WTC11 (cell line): ENCODE measurements at regions not wholly inside any gene's neighbourhood (a gene's known extent, or its start where the extent isn't known, plus 50 kb on each side); places are given as distances from the start of the nearest gene placed in this dataset.

ENCODE experiments used
- ATAC-seq: fragments of 200-7000 bp; cut with Tn5 transposase; 2 replicates; pipeline ENCODE4 v1.10.0; 2021; ENCODE audit warnings: mild to moderate bottlenecking, moderate library complexity
- CTCF ChIA-PET: fragments of 300-600 bp; sonication (Branson Sonifier 250); formaldehyde crosslinking; loops from one replicate; lab custom pipeline; 2021; ENCODE audit warnings: antibody characterized with exemption; lab: Charles Lee
- POLR2A ChIA-PET: fragments of 350-600 bp; sonication (Branson Sonifier 250); formaldehyde crosslinking; loops from one replicate; lab custom pipeline; 2021; ENCODE audit warnings: antibody characterized with exemption; lab: Charles Lee
- DNase-seq: peaks from one replicate; pipeline ENCODE4 v3.0.0; 2021; ENCODE audit warnings: low spot score
- H3K27ac Mint-ChIP-seq: 2 replicates; pipeline ENCODE4 v1.8.0; 2021; ENCODE audit warnings: mixed read lengths
- H3K27me3 Mint-ChIP-seq: 2 replicates; pipeline ENCODE4 v1.8.0; 2021; ENCODE audit warnings: low read depth, mild to moderate bottlenecking, moderate library complexity, mixed read lengths
- H3K36me3 Mint-ChIP-seq: 2 replicates; pipeline ENCODE4 v1.8.0; 2021; ENCODE audit warnings: mixed read lengths
- H3K4me1 Mint-ChIP-seq: 2 replicates; pipeline ENCODE4 v1.8.0; 2022; ENCODE audit warnings: mixed read lengths
- H3K4me3 Mint-ChIP-seq: 2 replicates; pipeline ENCODE4 v1.8.0; 2021; ENCODE audit warnings: mild to moderate bottlenecking, moderate library complexity, mixed read lengths
- H3K9me3 Mint-ChIP-seq: 2 replicates; pipeline ENCODE4 v1.8.0; 2021; ENCODE audit warnings: mixed read lengths
- ATF1 ChIP-seq: sonication (generic); formaldehyde crosslinking; IDR thresholded peaks from 2 replicates; pipeline ENCODE4 v1.8.1; 2023; ENCODE audit warnings: mild to moderate bottlenecking, moderate library complexity, missing genetic modification reagents
- CREM ChIP-seq: sonication (generic); formaldehyde crosslinking; IDR thresholded peaks from 2 replicates; pipeline ENCODE4 v1.8.1; 2022; ENCODE audit warnings: mild to moderate bottlenecking, missing genetic modification reagents, moderate library complexity
- NFE2L1 ChIP-seq: sonication (generic); formaldehyde crosslinking; IDR thresholded peaks from 2 replicates; pipeline ENCODE4 v1.8.1; 2023; ENCODE audit warnings: missing genetic modification reagents
- PRRX2 ChIP-seq: fragments of 250-450 bp; sonication (Bioruptor Pico); IDR thresholded peaks from 2 replicates; pipeline ENCODE4 v1.8.0; 2021; ENCODE audit warnings: mild to moderate bottlenecking
- SMAD3 ChIP-seq: sonication (generic); formaldehyde crosslinking; IDR thresholded peaks from 2 replicates; pipeline ENCODE4 v1.8.0; 2022; ENCODE audit warnings: missing genetic modification reagents, mild to moderate bottlenecking, borderline replicate concordance
- ZNF138 ChIP-seq: sonication (generic); formaldehyde crosslinking; conservative IDR thresholded peaks from 2 replicates; pipeline ENCODE4 v1.8.1; 2022; ENCODE audit warnings: mild to moderate bottlenecking, moderate library complexity, missing genetic modification reagents
- ZNF263 ChIP-seq: sonication (generic); formaldehyde crosslinking; IDR thresholded peaks from 2 replicates; pipeline ENCODE4 v1.8.1; 2022; ENCODE audit warnings: low read depth, mild to moderate bottlenecking, moderate library complexity, missing genetic modification reagents
- TF ChIP-seq, protein P1 (sequence below): sonication (generic); formaldehyde crosslinking; IDR thresholded peaks from 2 replicates; pipeline ENCODE4 v1.8.1; 2022; ENCODE audit warnings: low read depth, missing genetic modification reagents, borderline replicate concordance
- TF ChIP-seq, protein P2 (sequence below): sonication (generic); formaldehyde crosslinking; IDR thresholded peaks from 2 replicates; pipeline ENCODE4 v1.8.1; 2023; ENCODE audit warnings: mild to moderate bottlenecking, moderate library complexity, missing genetic modification reagents
- TF ChIP-seq, protein P3 (sequence below): sonication (generic); formaldehyde crosslinking; IDR thresholded peaks from 2 replicates; pipeline ENCODE4 v1.8.0; 2022; ENCODE audit warnings: mild to moderate bottlenecking, missing genetic modification reagents
- TF ChIP-seq, protein P4 (sequence below): sonication (generic); formaldehyde crosslinking; IDR thresholded peaks from 2 replicates; pipeline ENCODE4 v1.8.0; 2022; ENCODE audit warnings: missing genetic modification reagents
- TF ChIP-seq, protein P5 (sequence below): sonication (generic); formaldehyde crosslinking; IDR thresholded peaks from 2 replicates; pipeline ENCODE4 v1.8.1; 2023; ENCODE audit warnings: mild to moderate bottlenecking, missing genetic modification reagents, moderate library complexity
- TF ChIP-seq, protein P6 (sequence below): sonication (generic); formaldehyde crosslinking; IDR thresholded peaks from 2 replicates; pipeline ENCODE4 v1.8.1; 2022; ENCODE audit warnings: low read depth, mild to moderate bottlenecking, moderate library complexity, missing genetic modification reagents, borderline replicate concordance
- TF ChIP-seq, protein P7 (sequence below): fragments of 250-450 bp; sonication (Bioruptor Pico); IDR thresholded peaks from 2 replicates; pipeline ENCODE4 v2.1.2; 2022; ENCODE audit warnings: mild to moderate bottlenecking, moderate library complexity
- TF ChIP-seq, protein P8 (sequence below): sonication (generic); formaldehyde crosslinking; IDR thresholded peaks from 2 replicates; pipeline ENCODE4 v1.8.0; 2023; ENCODE audit warnings: mild to moderate bottlenecking, missing genetic modification reagents
- TF ChIP-seq, protein P9 (sequence below): fragments of 250-450 bp; sonication (Bioruptor Pico); IDR thresholded peaks from 2 replicates; pipeline ENCODE4 v1.9.0; 2021; ENCODE audit warnings: moderate library complexity, mild to moderate bottlenecking, inconsistent platforms, borderline replicate concordance

DNA sequence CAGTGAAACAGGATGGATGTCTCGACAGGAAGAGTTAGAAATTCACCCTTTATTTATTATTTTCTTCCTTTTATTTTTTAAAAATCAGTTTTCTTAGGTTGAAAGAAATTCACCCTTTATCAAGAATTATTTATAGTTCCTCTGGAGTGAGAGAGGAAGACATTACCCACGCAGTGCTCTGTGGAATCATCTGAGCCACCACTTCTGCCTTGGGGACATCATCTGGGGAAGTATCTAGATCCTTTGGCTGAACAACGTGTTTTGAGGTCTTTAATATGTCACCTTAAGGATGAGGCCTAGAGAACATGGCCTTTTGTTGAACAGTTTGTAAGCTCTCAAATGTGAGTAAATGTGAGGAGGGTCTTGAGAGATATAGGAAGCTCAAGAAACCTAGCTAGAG, 183.3 kb downstream of the UTP18 start (continued):
- TF ChIP-seq, protein P1, sequence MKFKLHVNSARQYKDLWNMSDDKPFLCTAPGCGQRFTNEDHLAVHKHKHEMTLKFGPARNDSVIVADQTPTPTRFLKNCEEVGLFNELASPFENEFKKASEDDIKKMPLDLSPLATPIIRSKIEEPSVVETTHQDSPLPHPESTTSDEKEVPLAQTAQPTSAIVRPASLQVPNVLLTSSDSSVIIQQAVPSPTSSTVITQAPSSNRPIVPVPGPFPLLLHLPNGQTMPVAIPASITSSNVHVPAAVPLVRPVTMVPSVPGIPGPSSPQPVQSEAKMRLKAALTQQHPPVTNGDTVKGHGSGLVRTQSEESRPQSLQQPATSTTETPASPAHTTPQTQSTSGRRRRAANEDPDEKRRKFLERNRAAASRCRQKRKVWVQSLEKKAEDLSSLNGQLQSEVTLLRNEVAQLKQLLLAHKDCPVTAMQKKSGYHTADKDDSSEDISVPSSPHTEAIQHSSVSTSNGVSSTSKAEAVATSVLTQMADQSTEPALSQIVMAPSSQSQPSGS (CRISPR knock-in tag), result no peak
- TF ChIP-seq, all 79 proteins: peak for 0

DNA sequence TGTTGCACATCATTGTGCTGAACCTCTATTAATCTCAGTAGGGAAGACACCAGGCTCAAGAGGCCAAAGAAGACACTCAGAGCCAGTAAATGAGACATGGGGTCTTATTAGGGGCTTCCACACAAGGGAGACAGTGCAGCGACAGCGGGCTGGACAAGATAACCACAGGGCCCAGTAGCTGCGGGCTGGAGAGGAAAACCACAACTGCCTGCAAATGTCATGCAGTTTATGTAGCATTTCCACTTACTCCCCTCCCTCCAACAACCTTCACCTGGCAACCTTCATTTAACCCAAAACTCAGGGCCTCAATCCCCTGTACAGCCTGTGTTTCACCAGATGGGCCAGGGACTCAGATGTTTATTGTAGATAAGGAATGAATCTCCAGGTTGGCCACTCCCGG, 185.6 kb downstream of the UTP18 start:
- ATAC-seq (no peak), DNase-seq (no peak)
- ChIA-PET POLR2A (no interaction called here), CTCF (interaction anchor here (1.4 to 2.0 kb wide), 2 partner anchors 11 to 16 kb away, joined by 4 to 6 read pairs; no protein-coding TSS in a partner anchor)
- no peak overlapping the region for H3K27ac Mint-ChIP-seq
- H3K4me3 Mint-ChIP-seq, result no peak overlapping the region
- H3K36me3 Mint-ChIP-seq, result no peaks in the 10 kb centered on the region
- TF ChIP-seq, protein P2, sequence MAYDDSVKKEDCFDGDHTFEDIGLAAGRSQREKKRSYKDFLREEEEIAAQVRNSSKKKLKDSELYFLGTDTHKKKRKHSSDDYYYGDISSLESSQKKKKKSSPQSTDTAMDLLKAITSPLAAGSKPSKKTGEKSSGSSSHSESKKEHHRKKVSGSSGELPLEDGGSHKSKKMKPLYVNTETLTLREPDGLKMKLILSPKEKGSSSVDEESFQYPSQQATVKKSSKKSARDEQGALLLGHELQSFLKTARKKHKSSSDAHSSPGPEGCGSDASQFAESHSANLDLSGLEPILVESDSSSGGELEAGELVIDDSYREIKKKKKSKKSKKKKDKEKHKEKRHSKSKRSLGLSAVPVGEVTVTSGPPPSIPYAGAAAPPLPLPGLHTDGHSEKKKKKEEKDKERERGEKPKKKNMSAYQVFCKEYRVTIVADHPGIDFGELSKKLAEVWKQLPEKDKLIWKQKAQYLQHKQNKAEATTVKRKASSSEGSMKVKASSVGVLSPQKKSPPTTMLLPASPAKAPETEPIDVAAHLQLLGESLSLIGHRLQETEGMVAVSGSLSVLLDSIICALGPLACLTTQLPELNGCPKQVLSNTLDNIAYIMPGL (CRISPR knock-in tag), result no peak
- TF ChIP-seq PRRX2 (no peak), ZNF138 (CRISPR knock-in tag) (no peak), ZNF263 (no peak), NFE2L1 (CRISPR knock-in tag) (no peak), ATF1 (CRISPR knock-in tag) (no peak), SMAD3 (CRISPR knock-in tag) (no peak), CREM (CRISPR knock-in tag) (no peak)
- TF ChIP-seq, protein P3, sequence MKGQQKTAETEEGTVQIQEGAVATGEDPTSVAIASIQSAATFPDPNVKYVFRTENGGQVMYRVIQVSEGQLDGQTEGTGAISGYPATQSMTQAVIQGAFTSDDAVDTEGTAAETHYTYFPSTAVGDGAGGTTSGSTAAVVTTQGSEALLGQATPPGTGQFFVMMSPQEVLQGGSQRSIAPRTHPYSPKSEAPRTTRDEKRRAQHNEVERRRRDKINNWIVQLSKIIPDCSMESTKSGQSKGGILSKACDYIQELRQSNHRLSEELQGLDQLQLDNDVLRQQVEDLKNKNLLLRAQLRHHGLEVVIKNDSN (CRISPR knock-in tag), result no peak
- TF ChIP-seq, protein P4, sequence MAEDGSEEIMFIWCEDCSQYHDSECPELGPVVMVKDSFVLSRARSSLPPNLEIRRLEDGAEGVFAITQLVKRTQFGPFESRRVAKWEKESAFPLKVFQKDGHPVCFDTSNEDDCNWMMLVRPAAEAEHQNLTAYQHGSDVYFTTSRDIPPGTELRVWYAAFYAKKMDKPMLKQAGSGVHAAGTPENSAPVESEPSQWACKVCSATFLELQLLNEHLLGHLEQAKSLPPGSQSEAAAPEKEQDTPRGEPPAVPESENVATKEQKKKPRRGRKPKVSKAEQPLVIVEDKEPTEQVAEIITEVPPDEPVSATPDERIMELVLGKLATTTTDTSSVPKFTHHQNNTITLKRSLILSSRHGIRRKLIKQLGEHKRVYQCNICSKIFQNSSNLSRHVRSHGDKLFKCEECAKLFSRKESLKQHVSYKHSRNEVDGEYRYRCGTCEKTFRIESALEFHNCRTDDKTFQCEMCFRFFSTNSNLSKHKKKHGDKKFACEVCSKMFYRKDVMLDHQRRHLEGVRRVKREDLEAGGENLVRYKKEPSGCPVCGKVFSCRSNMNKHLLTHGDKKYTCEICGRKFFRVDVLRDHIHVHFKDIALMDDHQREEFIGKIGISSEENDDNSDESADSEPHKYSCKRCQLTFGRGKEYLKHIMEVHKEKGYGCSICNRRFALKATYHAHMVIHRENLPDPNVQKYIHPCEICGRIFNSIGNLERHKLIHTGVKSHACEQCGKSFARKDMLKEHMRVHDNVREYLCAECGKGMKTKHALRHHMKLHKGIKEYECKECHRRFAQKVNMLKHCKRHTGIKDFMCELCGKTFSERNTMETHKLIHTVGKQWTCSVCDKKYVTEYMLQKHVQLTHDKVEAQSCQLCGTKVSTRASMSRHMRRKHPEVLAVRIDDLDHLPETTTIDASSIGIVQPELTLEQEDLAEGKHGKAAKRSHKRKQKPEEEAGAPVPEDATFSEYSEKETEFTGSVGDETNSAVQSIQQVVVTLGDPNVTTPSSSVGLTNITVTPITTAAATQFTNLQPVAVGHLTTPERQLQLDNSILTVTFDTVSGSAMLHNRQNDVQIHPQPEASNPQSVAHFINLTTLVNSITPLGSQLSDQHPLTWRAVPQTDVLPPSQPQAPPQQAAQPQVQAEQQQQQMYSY (CRISPR knock-in tag), result no peak
- TF ChIP-seq, protein P5, sequence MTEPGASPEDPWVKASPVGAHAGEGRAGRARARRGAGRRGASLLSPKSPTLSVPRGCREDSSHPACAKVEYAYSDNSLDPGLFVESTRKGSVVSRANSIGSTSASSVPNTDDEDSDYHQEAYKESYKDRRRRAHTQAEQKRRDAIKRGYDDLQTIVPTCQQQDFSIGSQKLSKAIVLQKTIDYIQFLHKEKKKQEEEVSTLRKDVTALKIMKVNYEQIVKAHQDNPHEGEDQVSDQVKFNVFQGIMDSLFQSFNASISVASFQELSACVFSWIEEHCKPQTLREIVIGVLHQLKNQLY (CRISPR knock-in tag), result no peak
- TF ChIP-seq, protein P6, sequence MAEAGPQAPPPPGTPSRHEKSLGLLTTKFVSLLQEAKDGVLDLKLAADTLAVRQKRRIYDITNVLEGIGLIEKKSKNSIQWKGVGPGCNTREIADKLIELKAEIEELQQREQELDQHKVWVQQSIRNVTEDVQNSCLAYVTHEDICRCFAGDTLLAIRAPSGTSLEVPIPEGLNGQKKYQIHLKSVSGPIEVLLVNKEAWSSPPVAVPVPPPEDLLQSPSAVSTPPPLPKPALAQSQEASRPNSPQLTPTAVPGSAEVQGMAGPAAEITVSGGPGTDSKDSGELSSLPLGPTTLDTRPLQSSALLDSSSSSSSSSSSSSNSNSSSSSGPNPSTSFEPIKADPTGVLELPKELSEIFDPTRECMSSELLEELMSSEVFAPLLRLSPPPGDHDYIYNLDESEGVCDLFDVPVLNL, result no peak
- TF ChIP-seq, protein P7, sequence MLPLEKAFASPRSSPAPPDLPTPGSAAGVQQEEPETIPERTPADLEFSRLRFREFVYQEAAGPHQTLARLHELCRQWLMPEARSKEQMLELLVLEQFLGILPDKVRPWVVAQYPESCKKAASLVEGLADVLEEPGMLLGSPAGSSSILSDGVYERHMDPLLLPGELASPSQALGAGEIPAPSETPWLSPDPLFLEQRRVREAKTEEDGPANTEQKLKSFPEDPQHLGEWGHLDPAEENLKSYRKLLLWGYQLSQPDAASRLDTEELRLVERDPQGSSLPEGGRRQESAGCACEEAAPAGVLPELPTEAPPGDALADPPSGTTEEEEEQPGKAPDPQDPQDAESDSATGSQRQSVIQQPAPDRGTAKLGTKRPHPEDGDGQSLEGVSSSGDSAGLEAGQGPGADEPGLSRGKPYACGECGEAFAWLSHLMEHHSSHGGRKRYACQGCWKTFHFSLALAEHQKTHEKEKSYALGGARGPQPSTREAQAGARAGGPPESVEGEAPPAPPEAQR (CRISPR knock-in tag), result no peak
- TF ChIP-seq, protein P8, sequence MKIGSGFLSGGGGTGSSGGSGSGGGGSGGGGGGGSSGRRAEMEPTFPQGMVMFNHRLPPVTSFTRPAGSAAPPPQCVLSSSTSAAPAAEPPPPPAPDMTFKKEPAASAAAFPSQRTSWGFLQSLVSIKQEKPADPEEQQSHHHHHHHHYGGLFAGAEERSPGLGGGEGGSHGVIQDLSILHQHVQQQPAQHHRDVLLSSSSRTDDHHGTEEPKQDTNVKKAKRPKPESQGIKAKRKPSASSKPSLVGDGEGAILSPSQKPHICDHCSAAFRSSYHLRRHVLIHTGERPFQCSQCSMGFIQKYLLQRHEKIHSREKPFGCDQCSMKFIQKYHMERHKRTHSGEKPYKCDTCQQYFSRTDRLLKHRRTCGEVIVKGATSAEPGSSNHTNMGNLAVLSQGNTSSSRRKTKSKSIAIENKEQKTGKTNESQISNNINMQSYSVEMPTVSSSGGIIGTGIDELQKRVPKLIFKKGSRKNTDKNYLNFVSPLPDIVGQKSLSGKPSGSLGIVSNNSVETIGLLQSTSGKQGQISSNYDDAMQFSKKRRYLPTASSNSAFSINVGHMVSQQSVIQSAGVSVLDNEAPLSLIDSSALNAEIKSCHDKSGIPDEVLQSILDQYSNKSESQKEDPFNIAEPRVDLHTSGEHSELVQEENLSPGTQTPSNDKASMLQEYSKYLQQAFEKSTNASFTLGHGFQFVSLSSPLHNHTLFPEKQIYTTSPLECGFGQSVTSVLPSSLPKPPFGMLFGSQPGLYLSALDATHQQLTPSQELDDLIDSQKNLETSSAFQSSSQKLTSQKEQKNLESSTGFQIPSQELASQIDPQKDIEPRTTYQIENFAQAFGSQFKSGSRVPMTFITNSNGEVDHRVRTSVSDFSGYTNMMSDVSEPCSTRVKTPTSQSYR (CRISPR knock-in tag), result no peak
- TF ChIP-seq, protein P9, sequence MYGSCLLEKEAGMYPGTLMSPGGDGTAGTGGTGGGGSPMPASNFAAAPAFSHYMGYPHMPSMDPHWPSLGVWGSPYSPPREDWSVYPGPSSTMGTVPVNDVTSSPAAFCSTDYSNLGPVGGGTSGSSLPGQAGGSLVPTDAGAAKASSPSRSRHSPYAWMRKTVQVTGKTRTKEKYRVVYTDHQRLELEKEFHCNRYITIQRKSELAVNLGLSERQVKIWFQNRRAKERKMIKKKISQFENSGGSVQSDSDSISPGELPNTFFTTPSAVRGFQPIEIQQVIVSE (CRISPR knock-in tag), result no peak
- TF ChIP-seq, protein P1 (CRISPR knock-in tag), result no peak
- no peaks in the 10 kb centered on the region for H3K4me1 Mint-ChIP-seq
- H3K9me3 Mint-ChIP-seq, result peaks cover 16% of the 10 kb centered on the region
- H3K27me3 Mint-ChIP-seq, result peaks cover 3% of the 10 kb centered on the region; the same call in 1 of the 2 replicates
